GM12892 (cell line): ENCODE measurements at regions not wholly inside any gene's neighbourhood (a gene's known extent, or its start where the extent isn't known, plus 50 kb on each side); places are given as distances from the start of the nearest gene placed in this dataset.

Source experiments
- DNase-seq: peaks from one replicate; pipeline ENCODE4 v3.0.0; 2011; ENCODE audit not compliant: insufficient read length
- FAIRE-seq: peaks from 2 replicates; lab custom pipeline; 2011; peaks lifted over from hg19 to GRCh38; lab: Jason Lieb, UNC
- POLR2A ChIP-seq: IDR thresholded peaks from 2 replicates; pipeline ENCODE4 v1.6.1; 2011; ENCODE audit warnings: low read depth, low read length, control low read depth
- POLR2AphosphoS5 ChIP-seq: IDR thresholded peaks from 2 replicates; pipeline ENCODE4 v1.6.1; 2011; ENCODE audit warnings: low read depth, low read length, control low read depth
- TAF1 ChIP-seq: IDR thresholded peaks from 2 replicates; pipeline ENCODE4 v1.6.1; 2011; ENCODE audit warnings: low read depth, mild to moderate bottlenecking, control low read depth, low read length, borderline replicate concordance

GRCh38 chr3:186425788-186426730, 64.0 kb upstream of the DGKG start:
- DNase-seq (no peak), FAIRE-seq (no peak)
- no peak for TF ChIP-seq POLR2A
- TF ChIP-seq POLR2AphosphoS5, result no peak
- TF ChIP-seq TAF1, result no peak

- no peak for FAIRE-seq
- TF ChIP-seq POLR2AphosphoS5, result no peak
- no peak for TF ChIP-seq POLR2A
- TF ChIP-seq TAF1, result no peak
- no peak for DNase-seq
Measured at GRCh38 chr3:186421946-186422345, 59.9 kb upstream of the DGKG start.

GRCh38 chr3:186418671-186419145, 56.7 kb upstream of the DGKG start:
- TF ChIP-seq POLR2AphosphoS5, result no peak
- no peak for TF ChIP-seq POLR2A
- TF ChIP-seq TAF1, result no peak

GRCh38 chr3:186417791-186418190, 55.8 kb upstream of the DGKG start:
- DNase-seq (no peak), FAIRE-seq (no peak)
- TF ChIP-seq TAF1 (no peak), POLR2AphosphoS5 (no peak), POLR2A (no peak)

More at GRCh38 chr3:186418671-186419145, 56.7 kb upstream of the DGKG start:
- DNase-seq (no peak), FAIRE-seq (no peak)

- no peak for TF ChIP-seq POLR2A
- TF ChIP-seq POLR2AphosphoS5, result no peak
- TF ChIP-seq TAF1, result no peak
- FAIRE-seq, result peak; percentile 9
- no peak for DNase-seq
Measured at GRCh38 chr3:186414735-186415419, 52.8 kb upstream of the DGKG start.

GRCh38 chr3:186413615-186414415, 51.8 kb upstream of the DGKG start:
- TF ChIP-seq TAF1 (no peak), POLR2AphosphoS5 (no peak), POLR2A (no peak)
- FAIRE-seq (peak; percentile 62), DNase-seq (no peak)

GRCh38 chr3:186411994-186412393, 50.0 kb upstream of the DGKG start:
- FAIRE-seq, result no peak
- TF ChIP-seq POLR2AphosphoS5 (no peak), TAF1 (no peak), POLR2A (no peak)
- DNase-seq, result no peak
